MV-4-11 (cell line): ENCODE measurements at regions not wholly inside any gene's neighbourhood (a gene's known extent, or its start where the extent isn't known, plus 50 kb on each side); places are given as distances from the start of the nearest gene placed in this dataset.
"Not testable (repeated sequence)": the region's sequence is repeated elsewhere in the genome, so short reads cannot be mapped to it uniquely, and the experiment has no call there.

Experiments used
- DNase-seq: peaks from one replicate; lab custom pipeline; 2025; lab: John Stamatoyannopoulos, UW

DNA sequence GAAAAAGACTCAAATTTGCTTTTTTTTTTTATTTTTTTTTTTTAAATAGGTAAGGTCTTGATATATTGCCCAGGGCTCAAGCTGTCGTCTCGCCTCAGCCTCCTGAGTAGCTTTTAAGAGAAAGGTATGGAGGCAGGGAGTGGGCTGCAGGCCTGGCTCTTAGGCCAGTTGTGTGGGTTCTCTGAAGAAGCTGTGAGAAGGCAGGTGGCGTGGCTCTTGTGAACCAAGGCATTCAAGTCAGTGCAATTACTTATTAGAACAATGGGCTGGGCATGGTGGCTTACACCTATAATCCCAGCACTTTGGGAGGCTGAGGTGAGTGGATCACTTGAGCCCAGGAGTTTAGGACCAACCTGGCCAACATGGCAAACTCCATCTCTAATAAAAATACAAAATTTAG, 244.0 kb upstream of the SFRP2 start:
- no peak for DNase-seq

DNA sequence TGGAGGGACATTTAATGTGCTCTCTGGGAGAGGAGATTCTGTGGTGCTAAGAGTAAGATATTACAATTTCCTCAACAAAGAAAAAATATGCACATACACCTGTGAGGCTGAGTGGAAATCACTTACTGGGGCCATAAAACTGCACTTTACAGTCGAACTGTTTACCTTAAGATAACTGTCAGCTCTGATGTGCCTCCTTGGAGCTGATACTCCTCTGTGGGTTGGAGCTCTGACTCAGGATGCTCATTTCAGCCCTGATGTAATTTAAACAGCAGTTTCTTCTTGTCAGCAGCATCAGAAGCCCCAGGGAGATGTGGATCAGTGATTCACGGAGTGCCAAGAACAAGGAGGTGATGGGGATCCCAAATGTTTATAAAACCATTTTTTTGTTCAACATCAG, 241.9 kb upstream of the SFRP2 start:
- DNase-seq = no peak

DNA sequence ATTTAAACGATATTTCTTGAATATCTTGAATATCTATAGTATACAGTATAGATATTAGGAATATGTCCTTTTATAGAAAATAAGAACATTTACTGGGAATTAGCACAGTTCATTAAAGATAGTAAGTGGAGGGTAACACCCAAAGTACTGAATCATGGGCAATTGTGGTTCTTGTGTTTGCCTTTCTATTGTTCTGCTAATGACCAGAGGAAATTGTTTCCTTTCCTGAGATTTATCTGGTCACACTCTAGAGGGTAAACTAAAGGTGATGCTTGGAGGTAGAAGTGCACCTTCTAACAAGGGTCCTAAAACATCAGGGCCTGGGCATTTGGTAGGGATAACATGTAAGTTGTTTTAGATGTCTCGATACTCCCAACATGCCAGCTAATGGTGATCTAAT, 241.3 kb upstream of the SFRP2 start:
- no peak for DNase-seq

DNA sequence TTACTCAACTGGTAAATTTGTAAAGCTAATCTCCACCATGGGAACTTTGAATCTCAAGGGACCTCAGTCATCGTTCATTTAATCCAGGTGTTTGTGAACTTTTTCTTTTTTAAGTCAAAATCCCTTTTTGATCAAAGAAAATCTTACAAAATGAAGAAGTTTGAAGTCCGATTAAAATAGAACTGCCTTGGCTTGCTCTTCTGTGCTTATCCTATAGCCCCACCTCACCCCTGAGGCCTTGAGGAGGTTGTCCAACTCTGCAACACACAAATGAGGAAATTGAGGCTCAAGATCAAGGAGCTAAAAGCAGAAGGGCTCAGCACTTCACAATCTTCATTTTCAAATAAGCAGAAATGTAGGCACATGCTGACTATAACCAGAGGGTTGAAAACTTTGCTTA, 240.3 kb upstream of the SFRP2 start:
- DNase-seq = no peak

DNA sequence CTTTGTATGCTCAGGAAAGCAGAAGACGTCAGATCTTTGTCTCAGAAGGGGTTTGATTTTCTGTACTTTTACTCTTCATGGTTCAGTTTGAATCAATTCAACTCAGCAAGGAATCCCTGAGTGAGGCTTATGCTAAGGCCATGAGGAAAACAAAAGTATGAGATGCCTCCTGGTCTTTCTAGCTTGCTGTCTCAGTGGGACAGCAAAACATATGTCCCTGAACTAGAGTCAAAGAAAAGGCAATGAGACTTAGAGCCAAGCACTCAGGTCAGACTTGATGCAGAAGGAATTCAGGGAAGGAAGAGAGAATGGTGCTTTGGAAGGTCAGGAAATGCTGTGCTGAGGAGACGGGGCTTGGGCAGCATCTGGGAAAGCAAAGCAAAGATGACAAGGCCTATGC, 236.2 kb upstream of the SFRP2 start:
- no peak for DNase-seq

DNA sequence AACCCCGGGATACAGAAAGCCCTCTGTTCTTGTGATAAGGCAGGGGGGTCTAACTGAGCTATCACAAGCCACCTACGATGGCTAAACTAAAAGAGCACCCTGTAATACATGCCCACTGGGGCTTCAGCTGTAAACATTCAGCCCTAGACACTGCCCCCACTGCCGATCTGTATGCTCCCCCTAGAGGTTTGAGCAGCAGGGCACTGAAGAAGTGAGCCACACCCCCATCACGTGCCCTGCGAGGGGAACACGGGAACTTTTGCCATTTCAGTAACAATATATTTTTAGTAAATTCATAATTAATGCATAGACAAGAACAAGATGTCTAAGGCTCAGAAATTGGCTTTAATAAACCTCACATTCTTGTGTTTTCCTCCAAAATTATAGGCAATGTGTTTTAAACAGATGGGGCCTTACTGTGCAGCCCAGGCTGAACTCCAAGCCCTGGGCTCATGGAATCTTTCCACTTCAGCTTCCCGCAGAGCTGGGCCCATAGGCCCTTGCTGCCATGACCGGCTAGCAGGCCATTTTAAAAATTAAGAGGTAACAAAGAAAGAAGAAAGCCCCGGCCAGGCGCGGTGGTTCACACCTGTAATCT, 235.3 kb upstream of the SFRP2 start:
- peak; percentile 30 for DNase-seq

DNA sequence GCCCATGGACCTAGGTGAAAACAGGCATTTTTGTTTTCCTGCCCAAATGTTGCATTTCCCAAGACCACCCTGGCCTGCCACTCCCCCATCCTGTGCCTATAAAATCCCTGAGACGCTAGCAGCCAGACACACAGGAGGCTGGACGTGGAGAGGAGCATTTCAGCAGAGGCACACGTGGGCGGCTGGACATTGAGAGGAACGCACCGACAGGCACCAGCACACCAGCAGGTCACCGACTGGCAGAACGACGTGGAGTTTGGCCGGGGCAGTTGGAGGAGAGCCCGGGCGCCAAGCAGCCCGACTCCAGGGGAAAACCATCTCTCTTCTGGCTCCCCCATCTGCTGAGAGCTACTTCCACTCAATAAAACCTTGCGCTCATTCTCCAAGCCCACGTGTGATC, 234.8 kb upstream of the SFRP2 start:
- DNase-seq = not testable (repeated sequence)

DNA sequence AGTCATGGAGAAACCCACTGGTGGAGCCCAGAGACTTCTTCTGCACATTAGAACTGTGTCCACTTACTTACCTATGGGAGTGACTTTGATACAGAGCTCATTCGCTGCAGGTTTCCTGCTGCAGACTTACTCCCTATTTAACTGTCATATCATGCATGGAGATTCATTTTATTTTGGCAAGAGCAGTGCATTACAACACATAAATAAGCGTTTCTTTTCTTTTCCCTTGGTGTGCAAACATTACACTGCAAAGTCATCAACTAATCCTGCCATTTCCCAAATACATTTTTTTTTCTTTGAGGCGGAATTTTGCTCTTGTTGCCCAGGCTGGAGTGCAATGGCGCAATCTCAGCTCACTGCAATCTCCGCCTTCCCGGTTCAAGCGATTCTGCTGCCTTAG, 230.9 kb upstream of the SFRP2 start:
- no peak for DNase-seq

DNA sequence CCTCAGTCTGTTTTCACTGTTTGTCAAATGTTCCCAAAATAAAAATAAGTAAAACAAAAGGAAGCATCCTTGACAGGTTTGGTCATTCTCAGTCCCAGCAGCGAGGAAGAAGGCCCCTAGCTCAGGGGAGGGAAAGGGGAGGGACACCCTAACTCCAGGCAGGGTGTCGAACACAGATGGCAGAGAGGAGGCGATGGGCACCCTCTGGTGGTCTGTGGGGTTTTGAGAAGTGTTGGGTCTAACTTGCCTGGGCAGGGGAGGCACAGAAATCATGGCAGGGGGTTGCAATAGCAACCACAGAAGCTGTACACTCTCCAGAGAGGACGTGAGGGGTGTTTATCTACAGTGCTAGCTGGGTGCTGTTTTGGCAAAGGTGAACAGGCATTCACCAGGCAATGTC, 229.8 kb upstream of the SFRP2 start:
- no peak for DNase-seq

DNA sequence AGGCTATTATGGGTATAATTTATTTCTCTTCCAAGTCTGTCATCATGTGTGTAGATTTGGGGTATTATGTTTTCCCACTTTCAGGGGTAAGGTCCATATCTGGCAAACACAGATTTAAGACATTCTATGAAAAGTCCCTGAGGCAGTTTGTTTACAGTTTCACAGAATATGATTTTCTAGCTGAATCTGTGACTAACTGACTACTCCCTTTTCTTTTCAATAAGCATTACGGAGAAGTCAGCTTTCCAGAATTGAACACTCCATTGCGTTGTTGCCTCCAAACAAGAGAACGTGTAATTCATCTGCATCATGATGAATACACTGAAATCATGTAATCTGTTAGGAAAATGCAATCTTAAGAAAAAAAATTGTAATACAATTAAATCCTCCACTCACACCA, 226.7 kb upstream of the SFRP2 start:
- DNase-seq = no peak

DNA sequence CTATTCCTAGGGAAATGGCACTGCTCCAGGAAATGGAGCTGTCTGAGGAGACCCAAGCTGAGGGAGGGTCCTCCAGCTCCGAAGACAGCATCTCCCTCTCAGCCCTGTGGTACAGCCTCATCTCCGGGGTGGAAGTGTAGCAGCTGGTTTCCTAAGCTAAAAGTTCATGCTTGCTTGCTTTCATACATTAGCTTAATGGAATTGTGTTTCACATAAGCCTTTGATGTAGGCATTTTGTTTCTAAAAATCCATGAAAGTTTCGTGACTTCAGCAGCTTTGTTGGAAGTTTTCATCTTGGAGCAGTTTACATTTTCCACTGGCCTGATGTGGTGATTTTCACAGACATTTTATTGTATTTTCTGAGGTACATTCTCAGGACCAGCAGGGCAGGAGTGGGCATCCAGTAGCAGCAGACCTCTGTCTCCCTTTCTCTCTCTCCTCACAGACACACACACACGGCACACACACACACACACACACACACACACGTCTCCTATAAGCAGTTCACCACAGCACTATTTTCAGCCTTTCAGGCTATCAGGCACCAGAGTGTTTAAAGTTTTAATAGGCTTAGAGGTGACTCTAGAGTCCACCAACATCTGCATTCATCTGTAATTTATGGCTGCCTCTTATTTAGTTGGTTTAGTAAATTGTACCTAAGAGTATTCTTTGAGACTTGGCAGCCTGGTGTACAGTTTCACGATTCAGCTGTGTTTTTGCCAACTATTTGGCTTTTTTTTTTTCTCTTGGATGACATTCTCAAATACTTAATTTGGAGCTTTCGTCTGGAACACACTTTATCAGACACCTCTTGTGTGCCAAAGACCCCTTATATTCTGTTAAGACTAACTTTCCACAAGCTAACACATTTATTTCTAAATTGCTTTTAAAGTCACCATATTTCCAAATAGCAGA, 225.8 kb upstream of the SFRP2 start:
- DNase-seq = no peak

DNA sequence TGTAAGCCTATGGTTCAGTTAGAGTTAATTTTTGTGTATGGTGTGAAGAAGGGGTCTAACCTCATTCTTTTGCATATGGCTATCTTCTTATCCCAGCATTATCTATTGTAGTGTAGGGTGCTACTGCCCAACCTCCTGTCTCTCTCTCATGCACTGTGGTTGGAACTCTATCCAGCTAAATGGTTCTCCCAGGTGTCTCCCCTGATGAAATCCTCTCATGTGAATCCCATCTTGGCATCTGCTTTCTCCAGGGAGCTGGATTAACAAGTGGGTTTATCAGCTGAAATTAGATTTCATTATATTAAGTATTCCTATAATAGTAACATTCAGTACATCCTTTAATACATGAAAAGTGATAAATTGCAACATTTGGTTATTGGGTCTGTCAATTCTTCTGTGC, 224.7 kb upstream of the SFRP2 start:
- DNase-seq = no peak

DNA sequence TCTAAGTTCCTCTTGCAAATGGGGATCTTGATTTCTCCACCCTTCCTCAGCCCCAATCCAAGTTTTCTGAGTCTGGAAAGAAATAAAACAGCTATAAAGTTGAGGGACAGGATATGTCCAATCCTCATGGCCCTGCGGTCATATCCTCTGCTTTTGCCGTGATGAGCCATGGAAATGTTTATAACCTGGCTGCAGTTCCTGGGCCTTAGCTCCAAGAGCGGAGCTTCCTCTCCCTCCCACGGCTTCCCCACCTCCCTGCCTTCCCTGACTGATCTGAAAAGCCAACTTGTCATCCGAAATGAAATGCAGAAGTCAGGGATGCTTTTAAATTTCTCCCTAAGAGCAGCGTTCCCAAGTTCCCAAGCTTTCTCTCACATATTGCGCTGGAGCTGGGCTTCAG, 221.5 kb upstream of the SFRP2 start:
- DNase-seq = no peak

DNA sequence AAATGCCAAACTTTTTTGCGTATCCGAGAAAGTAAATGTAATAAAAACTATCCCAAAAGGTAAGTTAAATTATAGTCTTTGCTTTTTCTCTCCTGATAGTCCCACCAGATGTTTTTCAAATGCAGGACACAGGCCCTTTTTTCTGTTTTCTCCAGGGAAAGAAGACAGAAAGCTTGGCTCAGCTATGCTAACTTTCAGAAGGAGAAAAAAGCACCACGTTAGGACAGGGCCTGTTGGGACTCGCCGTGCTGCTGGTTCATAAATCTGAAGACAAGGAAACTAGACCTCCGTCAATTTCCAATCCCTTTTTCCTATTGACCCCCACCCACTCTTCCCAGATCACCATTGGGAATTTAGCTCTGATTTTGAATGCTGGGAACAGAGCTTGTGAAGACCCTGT, 220.9 kb upstream of the SFRP2 start:
- DNase-seq = no peak

DNA sequence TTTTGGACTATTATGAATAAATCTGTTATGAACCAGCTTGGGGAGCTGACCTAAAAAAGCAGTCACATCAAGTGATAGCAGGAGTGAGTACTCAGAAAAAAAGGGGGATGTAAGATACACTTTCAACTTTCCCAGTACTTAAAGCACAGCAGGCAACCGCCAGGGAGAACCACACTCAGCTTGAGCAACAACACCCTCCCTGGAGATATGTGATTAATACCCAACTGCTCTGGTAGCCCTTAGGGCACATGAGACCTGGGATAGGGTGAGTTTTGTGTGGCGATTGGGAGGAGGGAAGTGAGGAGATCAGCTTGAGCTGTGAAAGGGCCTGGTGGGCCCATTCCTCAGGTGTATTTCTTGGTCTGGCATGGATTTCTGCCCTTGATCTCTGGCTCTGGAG, 220.3 kb upstream of the SFRP2 start:
- no peak for DNase-seq

DNA sequence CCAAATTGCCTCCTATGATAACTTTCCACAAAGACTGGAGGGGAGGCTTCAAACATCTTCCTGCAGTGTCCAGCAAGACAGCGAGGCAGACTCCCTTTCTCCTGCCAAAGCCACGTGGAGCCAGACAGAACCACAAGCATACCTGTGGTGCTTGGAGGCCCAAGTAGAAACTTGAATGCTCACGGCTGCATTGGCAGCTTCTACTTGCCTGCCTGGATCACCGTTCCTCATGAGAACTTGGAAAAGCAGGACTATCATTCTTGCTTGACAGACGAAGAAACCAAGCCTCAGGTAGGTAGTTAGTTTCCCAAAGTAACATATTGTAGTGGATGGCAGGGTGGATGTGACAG, 216.3 kb upstream of the SFRP2 start:
- DNase-seq = no peak

DNA sequence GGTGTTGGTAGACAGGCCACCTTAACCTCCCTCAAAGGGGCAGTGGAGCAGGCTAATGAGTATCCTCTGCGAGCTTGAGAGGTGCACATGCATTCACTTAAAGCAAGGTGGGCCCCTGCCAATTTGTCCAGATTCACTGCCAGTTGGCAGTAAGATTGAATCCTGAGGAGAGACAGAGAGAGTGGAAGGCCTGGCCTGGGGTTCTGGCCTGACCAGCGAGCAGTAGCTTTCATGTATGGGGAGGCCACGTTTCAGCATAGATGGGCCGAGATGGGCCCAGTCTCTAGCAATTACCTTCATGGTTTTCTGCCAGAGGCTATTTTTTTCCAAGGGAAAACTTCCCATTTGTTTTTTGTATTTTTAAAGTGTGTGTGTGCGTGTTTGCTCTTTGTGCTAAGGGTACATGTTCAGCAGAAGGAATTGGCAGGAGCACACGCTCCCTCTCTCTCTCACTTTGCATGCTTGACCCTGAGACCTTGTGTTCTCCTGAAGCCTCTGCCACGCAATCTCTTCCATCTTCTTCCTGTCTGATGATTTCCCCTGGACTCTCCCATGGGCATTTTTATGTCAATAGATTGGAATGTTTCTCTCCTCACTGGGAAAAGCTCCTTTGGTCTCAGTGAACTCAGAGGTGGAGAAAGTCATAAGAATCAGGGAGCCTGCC, 215.8 kb upstream of the SFRP2 start:
- DNase-seq = no peak

DNA sequence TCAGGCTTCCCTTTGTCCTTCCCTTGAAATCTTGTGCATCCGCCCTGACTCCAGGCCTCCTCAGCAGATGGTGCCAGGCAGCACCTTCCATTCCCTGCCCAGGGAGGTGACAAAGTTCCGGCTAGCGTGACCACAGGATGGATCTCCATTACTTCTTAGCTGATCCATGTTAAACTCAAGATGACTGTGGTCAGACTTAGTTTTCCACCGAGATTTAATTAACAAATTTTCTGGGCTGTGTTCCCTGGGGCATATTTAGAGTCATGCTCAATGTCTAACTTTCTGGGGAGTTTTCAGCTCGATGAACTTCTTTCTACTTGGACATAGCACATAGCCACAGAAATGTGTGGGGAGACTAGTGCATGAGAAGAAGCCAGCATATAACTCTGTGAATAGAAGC, 215.1 kb upstream of the SFRP2 start:
- DNase-seq = no peak

DNA sequence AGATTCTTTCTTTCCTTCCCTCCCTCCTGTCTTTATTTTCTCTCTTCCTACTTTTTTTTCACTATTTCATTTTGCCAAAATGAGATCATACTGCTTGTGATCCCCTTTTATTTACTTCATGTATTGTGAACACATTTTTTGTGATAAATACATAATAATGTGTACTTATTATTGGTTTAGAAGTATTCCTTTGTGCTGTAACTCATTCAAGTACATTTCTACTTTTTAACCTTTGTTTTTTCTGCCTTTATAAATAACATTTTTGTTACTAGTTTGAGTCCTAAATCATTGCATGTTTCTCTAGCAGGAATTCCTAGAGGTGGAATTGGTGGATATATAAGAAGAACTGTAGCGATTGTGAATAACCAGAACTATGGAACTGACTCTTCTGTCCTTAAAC, 214.5 kb upstream of the SFRP2 start:
- DNase-seq = no peak

DNA sequence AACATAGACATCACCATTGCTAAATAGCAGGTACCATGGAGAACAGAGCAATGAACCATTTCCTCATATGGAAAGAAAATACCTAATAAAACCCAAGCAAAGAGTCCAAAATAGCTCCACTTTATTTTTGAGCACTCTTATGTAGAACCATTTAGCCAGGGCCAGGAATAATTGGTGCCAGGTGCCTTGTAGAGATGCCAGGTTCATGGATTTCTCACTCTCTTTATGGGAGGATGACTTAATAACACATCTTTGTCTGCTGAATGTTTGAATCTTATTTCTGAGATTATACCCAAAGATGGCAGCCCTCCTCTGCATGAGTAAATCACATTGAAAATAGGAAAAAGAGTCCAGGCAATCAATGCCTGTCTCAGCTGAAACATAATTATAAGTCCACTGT, 212.3 kb upstream of the SFRP2 start:
- no peak for DNase-seq

DNA sequence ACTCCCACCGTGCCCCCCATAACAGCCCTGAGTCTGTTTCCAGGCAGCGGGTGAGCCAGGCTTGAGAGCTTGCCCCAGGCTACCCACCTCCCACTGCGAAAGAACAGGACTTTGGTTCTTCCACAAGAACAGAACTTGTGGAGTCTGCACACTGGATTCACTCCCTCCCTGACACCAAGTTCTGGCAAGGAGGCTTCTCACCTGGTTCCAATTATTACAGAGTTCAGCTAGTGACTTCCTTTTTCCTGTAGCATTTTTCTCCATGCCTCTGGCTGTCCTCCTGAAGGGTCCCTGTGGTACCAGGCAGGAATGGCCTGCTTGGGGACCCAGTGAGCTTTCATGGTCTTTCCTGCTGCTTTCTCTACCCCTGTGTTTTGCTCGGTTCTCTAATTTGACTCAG, 208.6 kb upstream of the SFRP2 start:
- no peak for DNase-seq

DNA sequence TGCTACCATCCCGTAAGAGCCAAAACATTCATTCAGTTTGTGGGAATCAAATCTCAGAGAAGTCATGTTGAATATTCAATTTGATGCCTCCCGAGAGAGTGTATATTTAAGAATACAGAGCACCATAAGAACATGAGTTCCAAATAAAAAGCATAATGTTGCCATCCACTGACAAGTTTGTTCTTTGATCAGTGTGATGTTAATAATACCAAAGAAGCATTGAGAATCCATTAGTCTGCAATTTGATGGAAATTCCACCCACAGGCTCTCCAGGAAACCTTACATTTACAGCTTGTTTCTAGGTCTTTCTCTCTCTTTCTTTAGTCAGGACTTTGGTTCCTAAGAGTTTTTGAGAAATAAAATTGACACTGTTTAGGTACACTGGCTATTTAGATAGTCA, 200.6 kb upstream of the SFRP2 start:
- DNase-seq = no peak
